SU-DHL-6 (cell line): ENCODE measurements at regions not wholly inside any gene's neighbourhood (a gene's known extent, or its start where the extent isn't known, plus 50 kb on each side); places are given as distances from the start of the nearest gene placed in this dataset.

ENCODE experiments used
- H2AFZ ChIP-seq: fragments of 200-600 bp; sonication (generic); 2 replicates; pipeline ENCODE4 v1.6.1; 2014; ENCODE audit warnings: low read depth, mild to moderate bottlenecking, moderate library complexity, mixed read lengths, antibody characterized with exemption, low read length; ENCODE audit not compliant: severe bottlenecking
- H3F3A ChIP-seq: fragments of 200-600 bp; shearing (Covaris generic); 2 replicates; pipeline ENCODE4 v1.6.0; 2016; ENCODE audit warnings: antibody characterized with exemption, mild to moderate bottlenecking; ENCODE audit not compliant: insufficient read depth
- H3K27ac ChIP-seq: fragments of 200-600 bp; sonication (generic); 2 replicates; pipeline ENCODE4 v1.5.1; 2016; ENCODE audit warnings: low read depth, mild to moderate bottlenecking, low read length, moderate library complexity, mixed read lengths
- H3K27me3 ChIP-seq: fragments of 200-600 bp; sonication (generic), shearing (Covaris generic); 2 replicates; pipeline ENCODE4 v1.6.0; 2014; ENCODE audit warnings: mild to moderate bottlenecking, low read length
- H3K36me3 ChIP-seq: fragments of 200-600 bp; sonication (generic); 2 replicates; pipeline ENCODE4 v1.6.1; 2014; ENCODE audit warnings: mild to moderate bottlenecking, low read length, mixed read lengths
- H3K4me2 ChIP-seq: fragments of 300-600, 200-600 bp; shearing (Covaris generic), sonication (generic); 2 replicates; pipeline ENCODE4 v1.6.0; 2014; ENCODE audit warnings: low read length, low read depth, mild to moderate bottlenecking; ENCODE audit not compliant: poor library complexity, severe bottlenecking
- H3K4me3 ChIP-seq: fragments of 200-600 bp; sonication (generic); 2 replicates; pipeline ENCODE4 v1.5.1; 2014; ENCODE audit warnings: antibody characterized with exemption, low read length, mild to moderate bottlenecking, mixed read lengths; ENCODE audit not compliant: insufficient read depth, poor library complexity, severe bottlenecking
- H3K79me2 ChIP-seq: fragments of 200-600 bp; sonication (generic); 2 replicates; pipeline ENCODE4 v1.6.1; 2014; ENCODE audit warnings: mild to moderate bottlenecking, low read length, moderate library complexity; ENCODE audit not compliant: insufficient read depth
- H3K9ac ChIP-seq: fragments of 200-600 bp; sonication (generic); 2 replicates; pipeline ENCODE4 v1.7.0; 2014; ENCODE audit warnings: mild to moderate bottlenecking, low read length
- H3K9me2 ChIP-seq: fragments of 200-600 bp; sonication (generic); replicated peaks from 2 replicates; pipeline ENCODE4 v1.6.1; 2014; ENCODE audit warnings: low read length; ENCODE audit not compliant: insufficient read depth
- H3K9me3 ChIP-seq: fragments of 200-600 bp; sonication (generic); 2 replicates; pipeline ENCODE4 v1.6.1; 2014; ENCODE audit warnings: low read length, mixed read lengths; ENCODE audit not compliant: insufficient read depth
- H4K20me1 ChIP-seq: fragments of 200-600 bp; sonication (generic); 2 replicates; pipeline ENCODE4 v1.6.1; 2014; ENCODE audit warnings: low read depth, mild to moderate bottlenecking, antibody characterized with exemption, low read length, moderate library complexity, mixed read lengths
- CTCF ChIP-seq: fragments of 200-600 bp; sonication (generic); IDR thresholded peaks from one replicate; pipeline ENCODE4 v1.5.1; 2017; ENCODE audit warnings: antibody characterized with exemption, mild to moderate bottlenecking, low read length, moderate library complexity; ENCODE audit not compliant: insufficient read depth, poor library complexity, severe bottlenecking
- EZH2phosphoT487 ChIP-seq: fragments of 200-600 bp; sonication (generic), shearing (Covaris generic); conservative IDR thresholded peaks from 2 replicates; pipeline ENCODE4 v1.6.1; 2018; ENCODE audit warnings: mild to moderate bottlenecking, antibody characterized with exemption, low read length, moderate library complexity, mixed read lengths

DNA sequence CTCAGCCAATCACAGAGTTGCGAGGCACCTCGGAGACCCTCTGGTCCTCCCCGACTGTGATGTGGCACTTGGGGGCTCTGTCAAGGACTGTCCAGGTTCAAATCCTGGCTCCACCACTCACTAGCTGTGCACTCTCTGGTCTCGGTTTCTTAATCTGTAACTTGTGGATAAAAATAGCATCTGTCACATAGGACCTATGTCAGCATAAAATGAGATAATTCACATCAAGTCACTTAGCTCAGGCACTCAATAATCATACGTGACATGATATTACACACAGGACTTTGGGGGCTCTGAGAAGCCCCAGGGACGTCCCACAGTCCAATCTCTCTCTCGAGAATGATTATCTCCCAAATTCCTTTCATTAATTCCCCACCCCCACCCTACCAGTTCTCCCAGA lies 166.4 kb downstream of the COPRS start:
- no peak overlapping the region for H3K4me2 ChIP-seq
- H2AFZ ChIP-seq: no peak overlapping the region
- H3K9ac ChIP-seq: no peak overlapping the region

DNA sequence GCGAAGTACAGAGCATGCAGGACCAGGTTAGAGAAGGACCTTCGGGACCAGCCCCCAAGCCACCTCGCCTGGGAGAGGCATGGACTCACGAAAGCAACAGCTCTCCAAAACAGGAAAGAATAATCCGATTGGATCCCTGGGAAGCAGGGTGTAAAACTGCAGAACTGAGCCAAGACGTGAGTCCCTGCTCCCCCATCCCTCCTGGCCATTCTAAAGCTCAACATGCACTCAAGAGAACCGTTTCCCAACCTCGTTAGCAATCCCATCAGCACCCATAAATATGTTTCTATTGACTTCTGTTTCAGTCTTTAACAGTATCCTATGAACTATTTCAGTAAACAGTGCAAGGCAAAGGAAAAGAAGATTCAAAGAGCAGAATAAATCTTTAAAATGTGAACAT lies 167.0 kb downstream of the COPRS start:
- H3K9me2 ChIP-seq: no peaks in the 10 kb centered on the region
- no peaks in the 10 kb centered on the region for H3K9me3 ChIP-seq
- no peaks in the 10 kb centered on the region for H3K36me3 ChIP-seq
- no peaks in the 10 kb centered on the region for H3K79me2 ChIP-seq
- no peaks in the 10 kb centered on the region for H4K20me1 ChIP-seq
- no peak overlapping the region for H2AFZ ChIP-seq
- no peak overlapping the region for H3K9ac ChIP-seq
- no peaks in the 10 kb centered on the region for H3K27me3 ChIP-seq
- no peak overlapping the region for H3K27ac ChIP-seq
- no peaks in the 10 kb centered on the region for H3F3A ChIP-seq
- H3K4me3 ChIP-seq: no peak overlapping the region
- no peak overlapping the region for H3K4me2 ChIP-seq
- TF ChIP-seq EZH2phosphoT487 (no peak), CTCF (no peak)

More for the DNA sequence above, 166.4 kb downstream of the COPRS start:
- TF ChIP-seq CTCF: no peak
- no peak for TF ChIP-seq EZH2phosphoT487
- H3K27me3 ChIP-seq: no peaks in the 10 kb centered on the region
- H3K4me3 ChIP-seq: no peak overlapping the region
- no peak overlapping the region for H3K27ac ChIP-seq
- H3K9me2 ChIP-seq: no peaks in the 10 kb centered on the region
- no peaks in the 10 kb centered on the region for H3K79me2 ChIP-seq
- no peaks in the 10 kb centered on the region for H4K20me1 ChIP-seq
- H3F3A ChIP-seq: no peaks in the 10 kb centered on the region
- no peaks in the 10 kb centered on the region for H3K36me3 ChIP-seq
- H3K9me3 ChIP-seq: no peaks in the 10 kb centered on the region

GRCh38 chr17:31691251-31691905 lies 167.7 kb downstream of the COPRS start:
- TF ChIP-seq CTCF (no peak), EZH2phosphoT487 (no peak)
- H3K9ac ChIP-seq: no peak overlapping the region
- H3K4me3 ChIP-seq: no peak overlapping the region
- H2AFZ ChIP-seq: no peak overlapping the region
- H4K20me1 ChIP-seq: no peaks in the 10 kb centered on the region
- no peak overlapping the region for H3K27ac ChIP-seq
- no peak overlapping the region for H3K4me2 ChIP-seq
- H3K79me2 ChIP-seq: no peaks in the 10 kb centered on the region
- H3K9me3 ChIP-seq: no peaks in the 10 kb centered on the region
- no peaks in the 10 kb centered on the region for H3K36me3 ChIP-seq
- H3K27me3 ChIP-seq: no peaks in the 10 kb centered on the region
- no peaks in the 10 kb centered on the region for H3F3A ChIP-seq
- no peaks in the 10 kb centered on the region for H3K9me2 ChIP-seq
